HG02642 (cell line): ENCODE measurements at regions not wholly inside any gene's neighbourhood (a gene's known extent, or its start where the extent isn't known, plus 50 kb on each side); places are given as distances from the start of the nearest gene placed in this dataset.
"Not testable (repeated sequence)": the region's sequence is repeated elsewhere in the genome, so short reads cannot be mapped to it uniquely, and the experiment has no call there.

Experiments
- ATAC-seq: cut with Tn5 transposase; IDR thresholded peaks from one replicate; pipeline ENCODE4 v1.9.1; 2021; ENCODE audit warnings: mild to moderate bottlenecking; ENCODE audit not compliant: unreplicated experiment, poor library complexity

DNA sequence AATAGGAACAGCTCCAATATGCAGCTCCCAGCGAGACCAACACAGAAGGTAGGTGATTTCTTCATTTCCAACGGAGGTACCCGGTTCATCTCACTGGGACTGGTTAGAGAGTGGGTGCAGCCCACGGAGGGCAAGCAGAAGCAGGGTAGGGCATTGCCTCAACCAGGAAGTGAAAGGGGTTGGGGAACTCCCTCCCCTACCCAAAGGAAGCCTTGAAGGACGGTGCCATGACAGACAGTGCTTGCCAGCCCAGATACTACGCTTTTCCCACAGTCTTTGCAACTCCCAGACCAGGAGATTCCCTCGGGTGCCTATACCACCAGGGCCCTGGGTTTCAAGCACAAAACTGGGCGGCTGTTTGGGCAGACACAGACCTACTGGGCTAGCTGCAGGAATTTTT lies 576.9 kb upstream of the NECTIN3 start:
- ATAC-seq, result no peak

DNA sequence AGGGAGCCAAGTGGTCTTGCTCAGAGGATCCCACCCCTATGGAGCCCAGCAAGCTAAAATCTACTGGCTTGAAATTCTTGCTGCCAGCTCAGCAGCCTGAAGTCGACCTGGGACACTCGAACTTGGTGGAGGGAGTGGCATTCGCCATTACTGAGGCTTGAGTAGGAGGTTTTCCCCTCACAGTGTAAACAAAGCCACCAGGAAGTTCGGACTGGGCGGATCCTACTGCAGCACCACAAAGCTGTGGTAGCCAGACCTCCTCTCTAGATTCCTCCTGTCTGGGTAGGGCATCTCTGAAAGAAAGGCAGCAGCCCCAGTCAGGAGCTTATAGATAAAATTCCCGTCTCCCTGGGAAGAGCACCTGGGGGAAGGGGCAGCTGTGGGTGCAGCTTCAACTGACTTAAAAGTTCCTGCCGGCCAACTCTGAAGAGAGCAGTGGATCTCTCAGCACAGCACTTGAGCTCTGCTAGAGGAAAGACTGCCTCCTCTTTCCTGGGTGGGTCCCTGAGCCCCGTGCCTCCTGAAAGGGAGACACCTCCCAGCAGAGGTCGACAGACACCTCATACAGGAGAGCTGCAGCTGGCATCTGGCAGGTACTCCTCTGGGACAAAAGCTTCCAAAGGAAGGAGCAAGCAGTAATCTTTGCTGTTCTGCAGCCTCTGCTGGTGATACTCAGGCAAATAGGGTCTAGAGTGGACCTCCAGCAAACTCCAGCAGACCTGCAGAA lies 576.3 kb upstream of the NECTIN3 start:
- ATAC-seq, result no peak

DNA sequence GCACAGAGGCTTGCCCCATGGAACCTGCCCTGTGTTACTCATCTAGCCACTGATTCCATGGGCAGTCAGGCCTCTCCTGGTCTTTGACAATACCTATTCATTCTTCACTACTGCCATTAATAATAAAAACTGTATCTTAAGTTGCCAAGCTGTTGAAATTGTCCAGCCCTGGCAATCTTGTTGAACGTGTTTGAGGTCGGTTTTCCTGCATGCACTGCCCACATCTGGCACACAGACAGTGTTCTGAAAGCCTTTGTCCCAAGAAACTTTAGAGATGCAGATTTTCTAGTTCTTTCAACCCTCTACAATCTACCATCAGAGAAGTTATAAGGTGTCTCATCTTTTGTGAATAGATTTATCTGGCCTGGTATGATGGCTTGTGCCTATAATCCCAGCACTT lies 567.2 kb upstream of the NECTIN3 start:
- no peak for ATAC-seq

DNA sequence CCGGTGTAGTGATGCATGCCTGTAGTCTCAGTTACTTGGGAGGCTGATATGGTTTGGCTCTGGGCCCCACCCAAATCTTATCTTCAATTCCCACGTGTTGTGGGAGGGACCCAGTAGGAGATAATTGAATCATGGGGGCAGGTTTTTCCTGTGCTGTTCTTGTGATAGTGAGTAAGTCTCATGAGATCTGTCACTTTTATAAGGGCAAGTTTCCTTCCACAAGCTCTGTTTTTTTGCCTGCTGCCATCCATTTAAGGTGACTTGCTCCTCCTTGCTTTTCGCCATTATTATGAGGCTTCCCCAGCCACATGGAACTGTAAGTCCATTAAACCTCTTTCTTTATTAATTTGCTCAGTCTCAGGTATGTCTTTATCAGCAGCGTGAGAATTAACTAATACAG lies 566.7 kb upstream of the NECTIN3 start:
- ATAC-seq, result no peak

DNA sequence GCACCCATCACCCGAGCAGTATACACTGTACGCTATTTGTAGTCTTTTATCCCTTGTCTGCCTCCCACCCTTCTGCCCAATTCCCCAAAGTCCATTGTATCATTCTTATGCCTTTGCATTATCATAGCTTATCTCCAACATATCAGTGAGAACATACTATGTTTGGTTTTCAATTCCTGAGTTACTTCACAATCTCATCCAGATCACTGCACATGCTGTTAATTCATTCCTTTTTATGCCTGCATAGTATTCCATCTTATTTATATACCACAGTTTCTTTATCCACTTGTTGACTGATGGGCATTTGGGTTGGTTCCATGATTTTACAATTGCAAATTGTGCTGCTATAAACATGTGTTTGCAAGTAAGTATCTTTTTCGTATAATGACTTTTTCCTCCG lies 564.7 kb upstream of the NECTIN3 start:
- ATAC-seq, result no peak

DNA sequence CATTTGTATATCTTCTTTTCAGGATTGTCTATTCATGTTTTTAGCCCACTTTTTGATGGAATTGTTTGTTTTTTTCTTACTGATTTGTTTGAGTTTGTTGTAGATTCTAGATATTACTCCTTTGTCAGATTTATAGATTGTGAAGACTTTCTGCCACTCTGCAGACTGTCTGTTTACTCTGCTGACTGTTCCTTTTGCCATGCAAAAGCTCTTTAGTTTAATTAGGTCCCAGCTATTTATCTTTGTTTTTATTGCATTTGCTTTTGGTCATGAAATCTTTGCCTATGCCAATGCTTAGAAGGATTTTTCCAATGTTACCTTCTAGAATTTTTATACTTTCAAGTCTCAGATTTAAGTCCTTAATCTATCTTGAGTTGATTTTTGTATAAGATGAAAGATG lies 564.0 kb upstream of the NECTIN3 start:
- not testable (repeated sequence) for ATAC-seq

DNA sequence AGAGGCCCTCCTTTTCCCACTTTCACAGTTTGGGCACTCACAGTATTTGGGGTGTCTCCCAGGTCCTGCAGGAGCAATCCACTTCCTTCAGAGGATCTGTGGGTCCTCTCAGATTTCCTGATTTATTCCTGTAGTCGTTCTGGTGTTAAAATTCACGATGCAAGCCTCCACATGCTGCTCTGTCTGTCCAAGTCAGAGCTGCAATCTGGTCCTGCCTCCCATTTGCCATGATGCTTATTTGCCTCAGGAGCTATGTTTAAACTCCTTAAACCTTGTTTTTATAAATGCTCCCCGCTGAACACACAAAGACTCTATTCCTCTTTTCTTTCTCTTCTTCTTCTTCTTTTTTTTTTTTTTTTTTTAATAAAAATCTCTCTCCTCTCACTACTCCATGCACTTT lies 558.7 kb upstream of the NECTIN3 start:
- ATAC-seq, result no peak

DNA sequence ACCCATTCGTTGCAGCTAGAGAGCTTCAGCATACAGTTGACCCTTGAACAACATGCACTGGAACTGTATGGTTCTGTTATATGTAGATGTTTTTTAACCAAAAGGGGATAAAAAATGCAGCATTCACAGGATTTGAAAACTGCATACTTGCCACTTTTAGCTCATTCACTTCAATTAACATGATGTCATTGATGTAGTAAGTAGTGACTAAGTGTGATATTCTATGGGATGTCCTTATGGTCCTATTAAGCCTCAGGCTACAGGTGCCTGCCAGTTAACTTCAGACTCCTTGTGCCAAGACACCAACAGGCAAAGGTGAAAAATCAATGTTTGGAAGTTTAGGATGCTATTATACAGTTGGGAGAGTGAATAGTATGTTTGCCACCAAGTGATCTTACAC lies 553.6 kb upstream of the NECTIN3 start:
- ATAC-seq, result no peak

DNA sequence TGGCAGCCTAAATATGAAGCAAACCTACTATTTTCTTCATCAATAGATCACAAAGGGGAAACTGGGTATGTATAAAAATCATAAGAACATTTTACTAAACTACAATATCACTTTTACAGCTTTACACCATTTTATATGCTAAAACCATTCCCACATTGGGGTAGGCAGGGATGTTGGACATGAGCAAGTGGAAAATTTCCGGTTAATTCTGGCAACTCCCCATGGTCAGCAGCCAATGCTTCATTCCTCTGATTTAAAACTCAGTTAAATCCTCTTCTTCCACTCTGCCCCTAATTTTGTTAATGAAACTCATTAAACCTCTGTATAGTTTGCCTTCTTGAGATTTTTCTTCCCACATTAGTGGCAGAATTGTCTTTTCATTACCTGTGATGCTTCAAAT lies 552.5 kb upstream of the NECTIN3 start:
- ATAC-seq, result no peak

DNA sequence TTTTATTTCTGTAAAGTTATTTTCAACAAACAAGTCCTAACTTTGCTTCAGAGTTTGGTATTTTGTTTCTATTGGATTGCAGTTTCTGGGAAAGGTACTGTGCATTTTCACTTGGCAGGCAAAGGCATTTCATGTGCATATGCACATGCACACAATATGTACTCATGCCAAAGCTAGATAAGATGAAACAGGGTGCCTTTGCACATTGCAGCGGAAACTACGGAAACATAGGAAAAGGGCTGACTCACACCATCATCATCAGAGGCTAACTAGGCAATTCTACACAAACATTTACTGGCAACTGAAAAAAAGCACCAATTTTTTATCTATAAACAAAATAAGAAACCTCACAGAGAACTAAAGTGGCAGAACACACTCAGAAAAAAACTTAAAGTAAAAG lies 550.6 kb upstream of the NECTIN3 start:
- ATAC-seq, result no peak

DNA sequence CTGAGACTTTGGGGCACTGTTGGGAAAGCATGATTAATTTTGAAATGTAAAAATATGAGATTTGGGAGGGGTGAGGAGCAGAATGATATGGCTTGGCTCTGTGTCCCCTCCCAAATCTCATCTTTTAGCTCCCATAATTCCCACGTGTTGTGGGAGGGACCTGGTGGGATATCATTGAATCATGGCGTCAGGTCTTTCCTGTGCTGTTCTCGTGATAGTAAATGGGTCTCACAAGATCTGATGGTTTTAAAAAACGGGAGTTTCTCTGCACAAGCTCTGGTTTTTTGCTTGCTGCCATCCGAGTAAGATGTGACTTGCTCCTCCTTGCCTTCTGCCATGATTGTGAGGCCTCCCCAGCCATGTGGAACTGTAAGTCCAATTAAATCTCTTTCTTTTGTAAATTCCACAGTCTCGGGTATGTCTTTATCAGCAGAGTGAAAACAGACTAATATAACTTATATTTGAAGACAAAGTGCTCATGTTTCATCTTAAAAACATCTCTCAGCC lies 546.0 kb upstream of the NECTIN3 start:
- ATAC-seq, result not testable (repeated sequence)

DNA sequence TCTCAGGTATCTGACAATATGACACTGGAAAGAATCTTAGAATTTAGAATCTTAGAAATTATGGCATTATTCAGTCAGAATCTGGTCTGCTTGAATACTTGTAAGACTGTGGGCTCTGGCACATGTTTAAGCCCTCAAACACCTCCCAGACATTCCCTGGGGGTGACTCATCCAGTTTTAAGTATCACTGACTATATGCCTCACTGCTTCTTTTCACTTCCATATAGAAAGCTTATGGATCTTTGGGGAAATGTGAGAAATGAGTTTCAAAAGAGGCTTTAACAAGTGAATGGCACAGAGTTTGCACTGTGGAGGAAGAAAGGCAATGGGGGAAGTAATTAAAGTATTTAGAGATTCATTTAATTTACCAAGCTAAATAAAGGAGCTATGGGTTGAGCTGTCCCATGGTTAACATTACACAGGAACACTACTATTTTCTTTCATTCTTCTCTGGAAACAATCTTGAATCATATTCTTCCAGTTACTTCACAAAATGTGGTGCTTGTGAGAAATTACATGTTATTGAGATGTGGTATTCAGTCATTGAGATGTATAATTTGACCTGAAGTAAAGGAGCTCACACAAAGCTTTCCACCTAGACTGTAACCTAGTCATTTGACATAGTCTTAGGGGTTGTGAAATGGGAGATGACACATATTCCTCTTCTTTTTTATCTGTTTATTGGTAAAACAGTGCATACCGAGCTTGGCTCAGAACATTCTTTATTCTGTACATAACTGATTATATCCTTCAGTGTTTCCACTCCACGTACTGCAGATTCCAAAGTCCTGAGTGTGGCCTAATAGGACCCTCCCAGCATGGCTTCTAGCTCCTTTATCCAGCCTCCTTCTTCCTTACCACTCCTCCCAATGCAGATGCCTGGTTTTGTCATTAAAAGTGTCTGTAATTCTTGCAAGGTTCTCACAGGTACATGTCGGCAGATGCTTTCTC lies 544.6 kb upstream of the NECTIN3 start:
- no peak for ATAC-seq

DNA sequence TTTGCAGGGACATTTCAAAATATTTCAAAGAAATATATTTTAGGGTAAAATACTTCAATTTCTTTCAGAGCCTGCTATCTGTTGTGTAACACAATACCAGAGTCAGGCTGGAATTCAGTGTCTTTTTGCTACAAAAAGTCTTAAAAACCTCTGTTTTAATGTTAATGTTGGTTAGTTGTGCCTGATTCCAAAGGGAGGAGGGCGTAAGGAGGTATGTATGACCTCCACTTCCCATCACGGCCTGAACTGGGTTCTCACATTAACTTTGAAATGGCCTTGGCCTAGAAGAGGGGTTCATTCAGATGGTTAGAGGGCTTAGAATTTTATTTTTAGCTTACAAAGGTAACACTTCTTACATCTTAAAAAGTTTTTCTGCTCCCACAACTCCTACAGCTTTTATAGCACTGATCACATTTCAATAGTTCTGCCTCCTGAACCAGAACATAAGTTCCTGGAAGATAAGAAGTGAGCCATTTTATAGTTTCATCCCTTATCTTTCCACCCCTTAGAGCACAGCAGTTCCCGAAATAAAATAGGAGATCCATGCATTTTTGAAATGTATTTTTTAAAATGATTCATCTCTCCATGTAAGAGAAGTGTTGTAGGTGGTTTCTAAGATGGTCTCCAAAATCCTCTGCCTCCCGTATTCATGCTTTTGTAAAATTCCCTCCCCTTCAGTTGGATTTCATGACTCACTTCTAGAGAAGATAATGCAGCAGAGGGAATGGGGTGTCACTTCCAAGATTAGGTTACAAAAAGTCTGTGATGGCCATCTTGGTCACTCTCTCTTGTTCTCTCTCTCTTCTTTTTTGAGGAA lies 543.1 kb upstream of the NECTIN3 start:
- ATAC-seq, result no peak

DNA sequence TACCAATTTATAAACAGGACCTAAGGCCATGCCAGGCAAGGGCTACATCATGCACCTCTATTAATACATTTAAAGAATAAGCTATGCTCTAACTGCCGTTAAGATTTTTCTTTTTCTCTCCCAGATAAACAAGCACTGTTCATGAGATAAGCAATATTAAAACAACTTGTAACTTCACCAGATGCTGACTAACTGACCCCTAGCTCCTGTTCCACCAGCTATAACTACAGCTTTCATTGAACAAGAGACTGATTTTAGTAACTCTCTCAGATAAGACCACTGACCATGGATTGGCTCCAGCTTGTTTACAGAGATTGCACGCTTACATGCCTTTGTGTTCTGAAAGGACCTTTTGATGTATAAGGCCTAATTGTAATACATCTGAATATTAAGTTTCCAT lies 540.7 kb upstream of the NECTIN3 start:
- ATAC-seq, result no peak

DNA sequence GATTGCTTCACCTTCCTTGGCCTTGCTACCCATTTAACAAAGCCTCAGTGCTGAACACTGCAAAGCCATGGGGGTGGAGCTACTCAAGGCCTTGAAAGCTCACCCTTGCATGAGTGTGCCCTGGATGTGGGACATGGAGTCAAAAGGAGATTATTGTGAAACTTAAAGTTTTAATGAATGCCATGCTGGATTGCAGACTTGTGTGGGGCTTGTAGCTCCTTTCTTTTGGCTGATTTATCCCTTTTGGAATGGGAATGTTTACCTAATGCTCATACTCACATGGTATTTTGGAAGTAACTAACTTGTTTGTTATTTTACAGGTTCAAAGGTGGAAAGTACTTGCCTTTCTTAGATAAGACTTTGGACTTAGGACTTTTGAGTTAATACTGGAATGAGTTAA lies 538.5 kb upstream of the NECTIN3 start:
- no peak for ATAC-seq

DNA sequence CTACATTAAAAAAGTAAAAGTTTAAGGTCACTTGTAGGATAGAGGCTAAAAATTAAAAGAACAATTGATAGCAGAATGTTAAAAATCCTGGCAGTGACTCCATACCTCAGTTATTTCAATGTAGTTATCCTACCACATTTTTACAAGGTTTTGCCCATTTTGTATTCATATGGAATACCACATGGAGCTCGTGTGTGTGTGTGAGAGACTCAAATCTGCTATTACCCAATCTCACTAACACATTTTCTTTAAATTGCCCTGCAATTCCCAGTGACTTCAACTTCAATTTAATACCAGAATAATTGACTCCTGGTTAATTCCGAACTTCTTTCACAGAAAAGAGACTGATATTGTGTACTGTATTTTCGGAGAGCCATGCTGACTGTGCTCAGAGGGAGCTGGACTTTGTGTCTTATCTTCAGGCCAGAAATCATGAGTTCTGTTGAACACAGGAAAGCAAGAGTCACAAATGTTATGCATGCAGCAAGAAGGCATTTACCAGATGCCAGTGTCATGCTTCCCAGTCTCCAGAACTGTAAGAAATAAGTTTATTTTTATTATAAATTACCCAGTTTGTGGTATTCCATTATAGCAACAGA lies 529.0 kb upstream of the NECTIN3 start:
- ATAC-seq, result no peak

DNA sequence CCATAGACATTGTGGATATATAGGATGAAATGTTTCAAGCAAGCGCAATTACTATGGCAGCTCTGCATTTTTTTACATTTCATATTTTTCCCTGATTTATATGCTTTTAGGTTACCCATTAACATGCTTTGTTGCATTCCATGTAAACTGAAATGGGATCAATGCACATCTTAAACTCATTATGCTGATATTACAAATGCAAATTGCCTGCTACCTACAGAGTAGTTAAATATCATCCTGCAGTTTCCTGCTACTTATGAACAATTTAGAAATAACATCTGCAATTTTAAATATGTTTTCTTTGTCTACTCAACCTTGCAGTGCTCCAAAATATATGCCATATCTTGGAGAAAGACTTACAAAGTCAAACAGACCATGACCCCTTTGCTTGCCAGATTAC lies 526.9 kb upstream of the NECTIN3 start:
- no peak for ATAC-seq

DNA sequence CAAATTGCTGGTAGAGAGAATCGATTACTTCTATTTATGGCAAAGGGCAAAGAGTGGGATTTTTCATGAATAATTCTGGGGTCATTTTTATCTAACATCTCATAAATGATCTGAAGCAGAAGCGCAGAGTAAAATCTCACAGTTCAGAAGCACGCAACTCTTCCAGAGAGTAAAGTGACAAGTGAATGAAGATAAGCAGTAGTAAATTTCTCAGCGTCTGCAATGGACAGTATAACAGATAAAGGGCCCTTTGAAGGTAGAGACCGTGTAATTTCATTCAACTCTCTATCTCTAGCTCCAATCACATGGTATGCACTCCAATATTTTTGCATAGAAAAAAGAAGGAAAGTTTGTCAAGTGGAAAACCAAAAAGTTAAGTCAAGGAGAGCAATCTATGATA lies 521.1 kb upstream of the NECTIN3 start:
- ATAC-seq, result no peak

DNA sequence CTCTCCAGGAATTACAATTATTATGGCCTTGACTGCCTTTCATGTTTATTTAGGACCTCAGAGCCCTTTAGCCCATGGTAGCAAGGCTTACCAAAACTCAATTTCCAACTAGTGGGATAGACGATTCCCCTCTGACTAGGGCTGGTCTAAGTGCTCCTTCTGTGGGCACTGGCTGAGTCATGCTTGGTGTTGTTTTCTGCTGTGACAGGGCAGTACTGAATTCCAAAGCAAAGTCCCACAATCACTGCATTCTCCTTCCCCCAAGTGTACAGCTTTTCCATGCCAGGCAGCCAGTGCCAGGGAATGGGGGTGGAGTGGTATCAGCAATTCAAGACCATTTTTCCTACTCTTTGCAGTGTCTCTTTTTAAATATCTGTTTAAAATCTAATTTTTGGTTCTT lies 509.0 kb upstream of the NECTIN3 start:
- no peak for ATAC-seq

DNA sequence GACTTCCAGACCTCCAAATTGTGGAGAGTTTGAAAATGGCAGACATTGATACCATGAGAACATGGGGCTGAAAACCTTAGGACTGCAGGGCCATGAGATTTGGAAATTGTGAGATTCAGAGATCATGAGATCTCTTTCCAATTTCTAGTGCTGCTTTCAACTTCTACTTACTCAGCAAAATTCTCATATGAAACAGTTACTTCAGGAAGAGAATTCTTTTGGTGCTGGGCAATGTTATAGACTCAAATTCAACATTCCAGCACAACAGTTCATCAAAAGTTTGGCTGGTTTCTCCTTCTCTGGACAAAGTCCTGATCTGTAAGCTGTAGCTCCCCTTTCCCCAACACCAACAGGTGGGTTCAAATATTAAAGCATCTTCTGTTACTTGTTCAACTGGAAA lies 506.9 kb upstream of the NECTIN3 start:
- no peak for ATAC-seq
